H1 (cell line): ENCODE measurements at regions not wholly inside any gene's neighbourhood (a gene's known extent, or its start where the extent isn't known, plus 50 kb on each side); places are given as distances from the start of the nearest gene placed in this dataset.

Source experiments
- CTCF ChIA-PET: fragments of 300-600 bp; sonication (Branson Sonifier 250); formaldehyde crosslinking; loops from one replicate; lab custom pipeline; 2021; ENCODE audit not compliant: partially characterized antibody; lab: Charles Lee
- POLR2A ChIA-PET: fragments of 300-600 bp; sonication (Branson Sonifier 250); formaldehyde crosslinking; loops from one replicate; lab custom pipeline; 2021; ENCODE audit warnings: inconsistent platforms; ENCODE audit not compliant: partially characterized antibody; lab: Charles Lee
- DNase-seq, 2 experiments: peaks; one replicate each; pipeline versions ENCODE4 v3.0.0 to v3.0.0-alpha.2; 2010 to 2022; ENCODE audit warnings: low spot score in 2 of 2, low read depth in 1 of 2, mixed read lengths in 1 of 2
- FAIRE-seq: peaks from 2 replicates; lab custom pipeline; 2011; peaks lifted over from hg19 to GRCh38; lab: Jason Lieb, UNC
- H2AFZ ChIP-seq: 2 replicates; pipeline ENCODE4 v1.8.1; 2012; ENCODE audit warnings: low read length, inconsistent platforms
- H2AK5ac ChIP-seq: 2 replicates; pipeline ENCODE4 v1.6.1; 2013; ENCODE audit warnings: low read depth, low read length
- H2BK120ac ChIP-seq: replicated peaks from 2 replicates; pipeline ENCODE3; 2013; ENCODE audit warnings: low read depth, low read length, inconsistent platforms
- H2BK12ac ChIP-seq: 2 replicates; pipeline ENCODE4 v1.6.1; 2013; ENCODE audit warnings: low read depth, low read length
- H2BK15ac ChIP-seq: 2 replicates; pipeline ENCODE4 v1.6.1; 2013; ENCODE audit warnings: low read length
- H2BK20ac ChIP-seq: 2 replicates; pipeline ENCODE4 v1.6.1; 2013; ENCODE audit warnings: low read length
- H2BK5ac ChIP-seq: 2 replicates; pipeline ENCODE4 v1.6.1; 2013; ENCODE audit warnings: low read depth, low read length
- H3K14ac ChIP-seq: 2 replicates; pipeline ENCODE4 v1.6.1; 2013; ENCODE audit warnings: inconsistent platforms; ENCODE audit not compliant: insufficient read length
- H3K18ac ChIP-seq: 2 replicates; pipeline ENCODE4 v1.6.1; 2013; ENCODE audit warnings: low read length; ENCODE audit errors: extremely low read depth
- H3K23ac ChIP-seq: 2 replicates; pipeline ENCODE4 v1.6.1; 2013; ENCODE audit warnings: inconsistent platforms; ENCODE audit not compliant: insufficient read length
- H3K23me2 ChIP-seq: 2 replicates; pipeline ENCODE4 v1.6.1; 2013; ENCODE audit warnings: low read depth, low read length
- H3K27ac ChIP-seq: 2 replicates; pipeline ENCODE4 v1.6.1; 2011; ENCODE audit warnings: low read depth, low read length, inconsistent platforms
- H3K27me3 ChIP-seq, 4 experiments: replicated peaks in 1 of 4; 1 replicate in 1 of 4; 2 replicates in 3 of 4; pipeline versions ENCODE4 v1.6.1 to v1.8.1; 2011 to 2013; ENCODE audit warnings: low read length in 3 of 4, mild to moderate bottlenecking in 3 of 4, inconsistent platforms in 2 of 4, mixed read lengths in 2 of 4, moderate library complexity in 1 of 4; ENCODE audit not compliant: control insufficient read depth in 3 of 4, insufficient read depth in 3 of 4; ENCODE audit errors: extremely low read depth in 1 of 4
- H3K36me3 ChIP-seq, 4 experiments: 2 replicates each; pipeline versions ENCODE4 v1.6.1 to v1.8.1; 2011 to 2013; ENCODE audit warnings: mild to moderate bottlenecking in 4 of 4, low read length in 3 of 4, moderate library complexity in 2 of 4, control low read depth in 1 of 4, inconsistent platforms in 1 of 4; ENCODE audit not compliant: insufficient read depth in 4 of 4, control insufficient read depth in 2 of 4
- H3K4ac ChIP-seq: replicated peaks from 2 replicates; pipeline ENCODE3; 2013; ENCODE audit warnings: low read length, low read depth, mixed read lengths, inconsistent platforms; ENCODE audit not compliant: insufficient read length
- H3K4me1 ChIP-seq, 4 experiments: replicated peaks in 1 of 4; 1 replicate in 1 of 4; 2 replicates in 3 of 4; pipeline versions ENCODE4 v1.6.1 to v1.8.1; 2011 to 2013; ENCODE audit warnings: low read length in 3 of 4, inconsistent platforms in 2 of 4, mixed read lengths in 1 of 4; ENCODE audit not compliant: insufficient read depth in 4 of 4, control insufficient read depth in 3 of 4
- H3K4me2 ChIP-seq, 2 experiments: 2 replicates each; pipeline versions ENCODE4 v1.6.1 to v1.8.1; 2011 to 2013; ENCODE audit warnings: low read depth in 2 of 2, low read length in 2 of 2, control low read depth in 1 of 2, inconsistent platforms in 1 of 2, mild to moderate bottlenecking in 1 of 2; ENCODE audit not compliant: insufficient read depth in 1 of 2
- H3K4me3 ChIP-seq, 4 experiments: fragments of 200-600, 300-600 bp in 1 of 4; sonication (generic), shearing (Covaris generic), sonication (Bioruptor Twin) in 1 of 4; 2 replicates each; pipeline versions ENCODE4 v1.5.1 to v1.8.1; 2011 to 2016; ENCODE audit warnings: low read length in 4 of 4, low read depth in 3 of 4, control low read depth in 2 of 4, inconsistent platforms in 2 of 4, mild to moderate bottlenecking in 2 of 4, mixed read lengths in 1 of 4, moderate library complexity in 1 of 4; ENCODE audit not compliant: insufficient read depth in 2 of 4; ENCODE audit errors: extremely low read depth in 1 of 4
- H3K56ac ChIP-seq: replicated peaks from 2 replicates; pipeline ENCODE3; 2013; ENCODE audit warnings: low read depth, mild to moderate bottlenecking, mixed read lengths, low read length, inconsistent platforms; ENCODE audit not compliant: insufficient read length
- H3K79me1 ChIP-seq: 2 replicates; pipeline ENCODE4 v1.6.1; 2013; ENCODE audit warnings: low read depth, low read length, control low read depth
- H3K79me2 ChIP-seq, 2 experiments: 2 replicates each; pipeline versions ENCODE4 v1.6.1 to v1.8.1; 2012 to 2013; ENCODE audit warnings: low read length in 2 of 2, mild to moderate bottlenecking in 2 of 2, inconsistent platforms in 1 of 2; ENCODE audit not compliant: insufficient read depth in 2 of 2, control insufficient read depth in 1 of 2
- H3K9ac ChIP-seq, 4 experiments: replicated peaks in 1 of 4; 1 replicate in 1 of 4; 2 replicates in 3 of 4; pipeline versions ENCODE4 v1.6.1 to v1.8.1; 2011 to 2013; ENCODE audit warnings: low read depth in 3 of 4, low read length in 3 of 4, control low read depth in 2 of 4, mild to moderate bottlenecking in 2 of 4, moderate library complexity in 2 of 4, inconsistent platforms in 1 of 4; ENCODE audit errors: extremely low read depth in 1 of 4
- H3K9me3 ChIP-seq, 2 experiments: 2 replicates each; pipeline versions ENCODE4 v1.6.1 to v1.8.1; 2012 to 2013; ENCODE audit warnings: mild to moderate bottlenecking in 2 of 2, moderate library complexity in 2 of 2, control low read depth in 1 of 2, inconsistent platforms in 1 of 2, low read depth in 1 of 2, low read length in 1 of 2, mixed read lengths in 1 of 2; ENCODE audit not compliant: insufficient read depth in 2 of 2
- H4K20me1 ChIP-seq, 2 experiments: replicated peaks in 1 of 2; 2 replicates each; pipeline versions ENCODE3 to v1.8.1; 2011 to 2013; ENCODE audit warnings: inconsistent platforms in 2 of 2, low read length in 2 of 2, mild to moderate bottlenecking in 1 of 2; ENCODE audit not compliant: insufficient read depth in 2 of 2, control insufficient read depth in 1 of 2
- H4K5ac ChIP-seq: 2 replicates; pipeline ENCODE4 v1.6.1; 2013; ENCODE audit warnings: low read length, low read depth, mixed read lengths, inconsistent platforms; ENCODE audit not compliant: insufficient read length
- H4K8ac ChIP-seq: 2 replicates; pipeline ENCODE4 v1.8.0; 2013; ENCODE audit warnings: mild to moderate bottlenecking, moderate library complexity, low read length, inconsistent platforms; ENCODE audit not compliant: insufficient read depth; ENCODE audit errors: extremely low read depth
- H4K91ac ChIP-seq: replicated peaks from 2 replicates; pipeline ENCODE3; 2013; ENCODE audit warnings: low read length, mixed read lengths, inconsistent platforms; ENCODE audit not compliant: insufficient read length
- CHD1 ChIP-seq: IDR thresholded peaks from 2 replicates; pipeline ENCODE4 v1.6.1; 2012; ENCODE audit warnings: low read depth, low read length, improper control_type of control experiment
- EGR1 ChIP-seq: IDR thresholded peaks from 2 replicates; pipeline ENCODE4 v1.6.1; 2011; ENCODE audit warnings: low read depth, low read length, borderline replicate concordance
- EZH2 ChIP-seq: fragments of 200-600 bp; sonication (generic); IDR thresholded peaks from 2 replicates; pipeline ENCODE4 v1.7.1; 2012; ENCODE audit warnings: low read depth, mild to moderate bottlenecking, moderate library complexity, low read length, inconsistent platforms; ENCODE audit not compliant: severe bottlenecking
- SAP30 ChIP-seq: fragments of 300-600 bp; sonication (generic); IDR thresholded peaks from 2 replicates; pipeline ENCODE4 v1.7.1; 2012; ENCODE audit warnings: low read length, moderate library complexity, mild to moderate bottlenecking, inconsistent platforms; ENCODE audit not compliant: insufficient read depth, insufficient replicate concordance
- SIRT6 ChIP-seq: IDR thresholded peaks from one replicate; pipeline ENCODE4 v1.7.1; 2012; ENCODE audit warnings: low read length, inconsistent platforms
- SIX5 ChIP-seq: IDR thresholded peaks from 2 replicates; pipeline ENCODE4 v1.6.1; 2011; ENCODE audit warnings: mild to moderate bottlenecking, low read depth, low read length
- SUZ12 ChIP-seq: fragments of 200-600 bp; sonication (generic); IDR thresholded peaks from 2 replicates; pipeline ENCODE4 v1.6.1; 2012; ENCODE audit warnings: mild to moderate bottlenecking, inconsistent platforms, low read length, moderate library complexity, mixed read lengths
- TAF1 ChIP-seq: IDR thresholded peaks from 2 replicates; pipeline ENCODE4 v1.6.1; 2011; ENCODE audit warnings: mild to moderate bottlenecking, low read depth, low read length
- YY1 ChIP-seq: IDR thresholded peaks from 2 replicates; pipeline ENCODE4 v1.6.1; 2011; ENCODE audit warnings: low read depth, mild to moderate bottlenecking, low read length
- WGBS, 2 experiments: shearing (Covaris generic) in 1 of 2; methylation state at CpG; one replicate each; pipeline versions ENCODE4 v1.1.6 to v1.1.7; 2013 to 2015; ENCODE audit warnings: low lambda C conversion rate in 2 of 2, mixed read lengths in 2 of 2, inconsistent platforms in 1 of 2, low coverage in 1 of 2, missing lambda C conversion rate in 1 of 2; ENCODE audit not compliant: insufficient replicate concordance in 2 of 2, insufficient coverage in 1 of 2, insufficient read length in 1 of 2; ENCODE audit errors: extremely low coverage in 1 of 2, missing lambda C conversion rate in 1 of 2; 5-methylcytosine and 5-hydroxymethylcytosine counted together
- TF ChIP-seq, protein P1 (sequence below): IDR thresholded peaks from 2 replicates; pipeline ENCODE4 v1.6.1; 2011; ENCODE audit warnings: low read length, improper control_type of control experiment
- TF ChIP-seq, protein P2 (sequence below): IDR thresholded peaks from 2 replicates; pipeline ENCODE4 v1.6.1; 2012; ENCODE audit warnings: low read length, inconsistent platforms

GRCh38 chr10:125344573-125345171, 184.3 kb upstream of the CTBP2 start:
- Histone ChIP-seq H3K27ac (no peak overlapping the region), H3K14ac (no peak overlapping the region), H2AK5ac (no peak overlapping the region), H3K4me3 (no peak overlapping the region), H3K9me3 (no peaks in the 10 kb centered on the region), H3K9ac (no peak overlapping the region), H2BK120ac (no peak overlapping the region), H3K4me2 (no peak overlapping the region), H3K56ac (no peak overlapping the region), H3K79me2 (no peaks in the 10 kb centered on the region), H2BK12ac (no peak overlapping the region), H4K20me1 (no peaks in the 10 kb centered on the region), H4K5ac (no peak overlapping the region), H3K23ac (no peak overlapping the region), H2BK20ac (no peak overlapping the region), H2BK15ac (no peak overlapping the region), H2BK5ac (no peak overlapping the region), H3K4me1 (peaks cover 0 to 3% (median 0%) of the 10 kb centered on the region in 4 experiments; a peak in 1 of 7 replicates), H4K8ac (no peak overlapping the region), H3K23me2 (no peaks in the 10 kb centered on the region), H3K36me3 (no peaks in the 10 kb centered on the region), H3K27me3 (no peaks in the 10 kb centered on the region), H3K18ac (no peak overlapping the region), H3K79me1 (no peaks in the 10 kb centered on the region), H3K4ac (no peak overlapping the region), H2AFZ (peak overlapping the region; percentile 72), H4K91ac (no peak overlapping the region)
- 85% methylated on average over 19 of the region's 19 CpGs; no CpG with 5 or more reads in 1 of the 2 experiments for WGBS, 2 experiments
- ChIA-PET POLR2A (no interaction called here), CTCF (interaction anchor here (1.0 to 3.3 kb wide), 4 partner anchors 9 to 349 kb away, joined by 3 to 27 read pairs (median 6); no protein-coding TSS in a partner anchor)
- DNase-seq (no peak), FAIRE-seq (no peak)
- no peak for TF ChIP-seq EGR1
- no peak for TF ChIP-seq YY1
- TF ChIP-seq SIX5: no peak
- TF ChIP-seq, protein P1, sequence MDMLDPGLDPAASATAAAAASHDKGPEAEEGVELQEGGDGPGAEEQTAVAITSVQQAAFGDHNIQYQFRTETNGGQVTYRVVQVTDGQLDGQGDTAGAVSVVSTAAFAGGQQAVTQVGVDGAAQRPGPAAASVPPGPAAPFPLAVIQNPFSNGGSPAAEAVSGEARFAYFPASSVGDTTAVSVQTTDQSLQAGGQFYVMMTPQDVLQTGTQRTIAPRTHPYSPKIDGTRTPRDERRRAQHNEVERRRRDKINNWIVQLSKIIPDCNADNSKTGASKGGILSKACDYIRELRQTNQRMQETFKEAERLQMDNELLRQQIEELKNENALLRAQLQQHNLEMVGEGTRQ: no peak
- TF ChIP-seq, protein P2, sequence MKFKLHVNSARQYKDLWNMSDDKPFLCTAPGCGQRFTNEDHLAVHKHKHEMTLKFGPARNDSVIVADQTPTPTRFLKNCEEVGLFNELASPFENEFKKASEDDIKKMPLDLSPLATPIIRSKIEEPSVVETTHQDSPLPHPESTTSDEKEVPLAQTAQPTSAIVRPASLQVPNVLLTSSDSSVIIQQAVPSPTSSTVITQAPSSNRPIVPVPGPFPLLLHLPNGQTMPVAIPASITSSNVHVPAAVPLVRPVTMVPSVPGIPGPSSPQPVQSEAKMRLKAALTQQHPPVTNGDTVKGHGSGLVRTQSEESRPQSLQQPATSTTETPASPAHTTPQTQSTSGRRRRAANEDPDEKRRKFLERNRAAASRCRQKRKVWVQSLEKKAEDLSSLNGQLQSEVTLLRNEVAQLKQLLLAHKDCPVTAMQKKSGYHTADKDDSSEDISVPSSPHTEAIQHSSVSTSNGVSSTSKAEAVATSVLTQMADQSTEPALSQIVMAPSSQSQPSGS: no peak
- TF ChIP-seq SUZ12: no peak
- no peak for TF ChIP-seq SAP30
- TF ChIP-seq SIRT6: no peak
- TF ChIP-seq CHD1: no peak
- no peak for TF ChIP-seq EZH2
- no peak for TF ChIP-seq TAF1
